ENCODE measurements at regions not wholly inside any gene's neighbourhood (a gene's known extent, or its start where the extent isn't known, plus 50 kb on each side); places are given as distances from the start of the nearest gene placed in this dataset.

- Histone ChIP-seq H3K4me1 (peaks cover 0 to 19% (median 9%) of the 10 kb centered on the region in 3 donors), H3K9me3 (no peaks in the 10 kb centered on the region), H3K4me3 (no peak overlapping the region), H3K36me3 (no peaks in the 10 kb centered on the region), H3K27me3 (no peaks in the 10 kb centered on the region), H3K27ac (peak overlapping the region in 1 of 4 donors; percentile 9)
- TF ChIP-seq EP300 (IDR thresholded peaks at IDR 0.05): no peak
- no peak for TF ChIP-seq POLR2A (IDR thresholded peaks at IDR 0.05)
- no peak for TF ChIP-seq POLR2AphosphoS5 (IDR thresholded peaks at IDR 0.05)
- no peak for TF ChIP-seq CTCF (IDR thresholded peaks at IDR 0.05)
- WGBS, 2 donors (ENCODE audit: low coverage in 1 of 2): 14 to 19% methylated on average over 4 of the region's 4 CpGs
- ATAC-seq: peak; percentile 71
Measured at GRCh38 chr1:30197639-30198450, 525.5 kb downstream of the MATN1 start.

DNA sequence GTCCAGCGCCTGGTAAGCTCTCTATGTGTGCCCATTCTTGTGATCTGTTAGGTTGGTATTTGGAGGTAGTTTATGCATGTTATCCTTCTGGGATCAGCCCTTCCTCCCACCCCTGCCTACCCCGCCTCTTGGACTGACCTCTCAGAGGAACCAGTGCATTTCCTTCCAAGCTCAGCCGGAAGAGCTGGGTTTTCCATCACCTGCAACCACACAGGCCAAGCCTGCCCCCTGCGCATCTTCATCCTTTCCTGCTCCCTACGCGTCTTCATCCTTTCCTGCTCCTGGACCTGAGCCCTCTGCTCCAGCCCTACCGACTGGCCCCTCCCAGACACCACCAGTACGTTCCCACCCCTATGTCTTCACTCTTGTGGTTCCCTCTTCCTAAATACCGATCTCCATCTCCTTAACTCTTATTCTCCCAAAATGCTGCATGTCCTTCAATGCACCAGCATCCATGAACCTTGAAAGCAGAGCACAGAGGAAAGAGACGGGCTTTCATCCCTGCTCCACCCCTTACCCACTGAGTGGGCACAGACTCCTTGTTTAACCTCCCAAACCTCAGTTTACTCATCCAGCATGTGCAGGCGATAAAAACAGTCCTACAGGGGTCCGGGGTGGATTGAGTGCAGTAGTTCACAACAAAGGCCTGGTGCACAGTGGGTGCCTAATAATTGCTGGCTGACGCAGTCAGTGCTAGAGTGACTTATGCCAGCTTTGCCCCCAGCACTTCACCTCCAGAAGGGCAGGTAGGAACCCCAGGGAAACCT is 526.3 kb downstream of the MATN1 start:
- no peak for TF ChIP-seq EP300 (IDR thresholded peaks at IDR 0.05)
- TF ChIP-seq POLR2AphosphoS5 (IDR thresholded peaks at IDR 0.05): no peak
- no peak for TF ChIP-seq POLR2A (IDR thresholded peaks at IDR 0.05)
- TF ChIP-seq CTCF (IDR thresholded peaks at IDR 0.05): no peak
- no peaks in the 10 kb centered on the region for H3K27me3 ChIP-seq
- ATAC-seq: no peak
- peak overlapping the region in 1 of 4 donors; percentile 9 for H3K27ac ChIP-seq
- H3K9me3 ChIP-seq: no peaks in the 10 kb centered on the region
- no peak overlapping the region for H3K4me3 ChIP-seq
- no peaks in the 10 kb centered on the region for H3K36me3 ChIP-seq
- 42 to 47% methylated on average over 8 to 11 of the region's 13 CpGs for WGBS, 2 donors (ENCODE audit: low coverage in 1 of 2)
- H3K4me1 ChIP-seq: peaks cover 0 to 19% (median 9%) of the 10 kb centered on the region in 3 donors

DNA sequence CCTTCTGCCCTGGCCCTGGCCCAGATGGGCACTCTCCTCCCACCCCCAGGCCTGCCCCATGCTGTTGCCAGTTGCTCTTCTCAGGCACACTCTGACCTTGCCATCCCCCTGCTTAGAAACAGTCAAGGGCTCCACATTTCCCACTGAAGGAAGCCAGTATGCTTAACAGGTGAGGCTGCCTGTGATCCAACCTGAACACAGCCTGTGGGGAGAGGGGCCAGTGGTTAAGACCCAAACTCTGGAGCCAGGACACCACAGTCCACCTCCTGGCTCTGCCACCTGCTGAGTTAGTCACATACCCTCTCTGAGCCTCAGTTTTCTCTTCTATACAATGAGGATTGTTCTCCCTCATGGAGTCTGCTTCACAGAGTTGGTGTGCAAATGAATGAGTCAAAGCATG is 526.9 kb downstream of the MATN1 start:
- no peaks in the 10 kb centered on the region for H3K36me3 ChIP-seq
- no peaks in the 10 kb centered on the region for H3K9me3 ChIP-seq
- H3K27me3 ChIP-seq: no peaks in the 10 kb centered on the region
- TF ChIP-seq POLR2A (IDR thresholded peaks at IDR 0.05) (no peak), POLR2AphosphoS5 (IDR thresholded peaks at IDR 0.05) (no peak), EP300 (IDR thresholded peaks at IDR 0.05) (no peak), CTCF (IDR thresholded peaks at IDR 0.05) (no peak)
- ATAC-seq: no peak
- H3K27ac ChIP-seq: no peak overlapping the region
- H3K4me1 ChIP-seq: peaks cover 0 to 19% (median 9%) of the 10 kb centered on the region in 3 donors
- H3K4me3 ChIP-seq: no peak overlapping the region

DNA sequence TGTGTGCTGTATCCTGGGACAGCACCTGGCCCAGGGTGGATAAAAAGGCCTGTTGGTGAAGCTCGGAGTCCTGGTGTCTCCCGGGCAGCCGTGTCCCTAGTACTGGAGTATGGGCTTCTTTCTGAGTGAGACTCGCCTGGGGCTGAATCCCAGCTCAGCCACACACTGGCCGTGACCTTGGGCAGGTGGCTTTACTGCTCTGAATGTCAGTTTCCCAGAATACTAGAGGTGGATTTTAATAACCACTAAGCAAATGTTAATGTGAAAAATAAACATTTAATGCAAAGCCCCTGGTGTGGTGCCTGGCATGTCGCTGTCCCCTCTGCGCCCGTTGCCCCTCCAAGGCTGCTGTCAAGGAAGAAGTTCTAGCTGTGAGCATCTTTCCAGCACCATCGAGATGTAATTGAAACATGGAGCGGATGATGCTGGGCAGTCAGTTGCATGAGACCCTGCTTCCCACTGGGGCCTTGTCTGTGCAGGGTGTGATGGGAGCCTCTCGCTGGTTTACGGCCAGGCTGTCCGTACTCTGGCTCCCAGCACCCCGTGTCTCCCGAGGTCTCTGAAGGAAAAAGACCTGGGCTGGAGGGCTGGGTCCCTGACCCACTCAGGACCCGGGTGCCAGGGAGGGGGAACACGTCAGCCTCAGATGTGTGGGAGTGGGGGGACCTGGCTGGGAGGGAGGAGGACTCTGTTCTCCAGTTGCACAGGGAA is 527.8 kb downstream of the MATN1 start:
- Histone ChIP-seq H3K36me3 (no peaks in the 10 kb centered on the region), H3K4me3 (no peak overlapping the region), H3K27ac (no peak overlapping the region), H3K9me3 (no peaks in the 10 kb centered on the region), H3K27me3 (no peaks in the 10 kb centered on the region), H3K4me1 (peaks cover 0 to 27% (median 16%) of the 10 kb centered on the region in 3 donors)
- no peak for ATAC-seq
- TF ChIP-seq EP300 (IDR thresholded peaks at IDR 0.05): no peak
- TF ChIP-seq CTCF (IDR thresholded peaks at IDR 0.05): no peak
- TF ChIP-seq POLR2AphosphoS5 (IDR thresholded peaks at IDR 0.05): no peak
- TF ChIP-seq POLR2A (IDR thresholded peaks at IDR 0.05): no peak
- WGBS, 2 donors (ENCODE audit: low coverage in 1 of 2): 76 to 93% methylated on average over 3 to 6 of the region's 17 CpGs
